H1 (cell line): ENCODE measurements at regions not wholly inside any gene's neighbourhood (a gene's known extent, or its start where the extent isn't known, plus 50 kb on each side); places are given as distances from the start of the nearest gene placed in this dataset.

Source experiments
- CTCF ChIA-PET: fragments of 300-600 bp; sonication (Branson Sonifier 250); formaldehyde crosslinking; loops from one replicate; lab custom pipeline; 2021; ENCODE audit not compliant: partially characterized antibody; lab: Charles Lee
- POLR2A ChIA-PET: fragments of 300-600 bp; sonication (Branson Sonifier 250); formaldehyde crosslinking; loops from one replicate; lab custom pipeline; 2021; ENCODE audit warnings: inconsistent platforms; ENCODE audit not compliant: partially characterized antibody; lab: Charles Lee
- DNase-seq, 2 experiments: peaks; one replicate each; pipeline versions ENCODE4 v3.0.0 to v3.0.0-alpha.2; 2010 to 2022; ENCODE audit warnings: low spot score in 2 of 2, low read depth in 1 of 2, mixed read lengths in 1 of 2
- FAIRE-seq: peaks from 2 replicates; lab custom pipeline; 2011; peaks lifted over from hg19 to GRCh38; lab: Jason Lieb, UNC
- H2AFZ ChIP-seq: 2 replicates; pipeline ENCODE4 v1.8.1; 2012; ENCODE audit warnings: low read length, inconsistent platforms
- H2AK5ac ChIP-seq: 2 replicates; pipeline ENCODE4 v1.6.1; 2013; ENCODE audit warnings: low read depth, low read length
- H2BK120ac ChIP-seq: replicated peaks from 2 replicates; pipeline ENCODE3; 2013; ENCODE audit warnings: low read depth, low read length, inconsistent platforms
- H2BK12ac ChIP-seq: 2 replicates; pipeline ENCODE4 v1.6.1; 2013; ENCODE audit warnings: low read depth, low read length
- H2BK15ac ChIP-seq: 2 replicates; pipeline ENCODE4 v1.6.1; 2013; ENCODE audit warnings: low read length
- H2BK20ac ChIP-seq: 2 replicates; pipeline ENCODE4 v1.6.1; 2013; ENCODE audit warnings: low read length
- H2BK5ac ChIP-seq: 2 replicates; pipeline ENCODE4 v1.6.1; 2013; ENCODE audit warnings: low read depth, low read length
- H3K14ac ChIP-seq: 2 replicates; pipeline ENCODE4 v1.6.1; 2013; ENCODE audit warnings: inconsistent platforms; ENCODE audit not compliant: insufficient read length
- H3K18ac ChIP-seq: 2 replicates; pipeline ENCODE4 v1.6.1; 2013; ENCODE audit warnings: low read length; ENCODE audit errors: extremely low read depth
- H3K23ac ChIP-seq: 2 replicates; pipeline ENCODE4 v1.6.1; 2013; ENCODE audit warnings: inconsistent platforms; ENCODE audit not compliant: insufficient read length
- H3K23me2 ChIP-seq: 2 replicates; pipeline ENCODE4 v1.6.1; 2013; ENCODE audit warnings: low read depth, low read length
- H3K27ac ChIP-seq: 2 replicates; pipeline ENCODE4 v1.6.1; 2011; ENCODE audit warnings: low read depth, low read length, inconsistent platforms
- H3K27me3 ChIP-seq, 4 experiments: replicated peaks in 1 of 4; 1 replicate in 1 of 4; 2 replicates in 3 of 4; pipeline versions ENCODE4 v1.6.1 to v1.8.1; 2011 to 2013; ENCODE audit warnings: low read length in 3 of 4, mild to moderate bottlenecking in 3 of 4, inconsistent platforms in 2 of 4, mixed read lengths in 2 of 4, moderate library complexity in 1 of 4; ENCODE audit not compliant: control insufficient read depth in 3 of 4, insufficient read depth in 3 of 4; ENCODE audit errors: extremely low read depth in 1 of 4
- H3K36me3 ChIP-seq, 4 experiments: 2 replicates each; pipeline versions ENCODE4 v1.6.1 to v1.8.1; 2011 to 2013; ENCODE audit warnings: mild to moderate bottlenecking in 4 of 4, low read length in 3 of 4, moderate library complexity in 2 of 4, control low read depth in 1 of 4, inconsistent platforms in 1 of 4; ENCODE audit not compliant: insufficient read depth in 4 of 4, control insufficient read depth in 2 of 4
- H3K4ac ChIP-seq: replicated peaks from 2 replicates; pipeline ENCODE3; 2013; ENCODE audit warnings: low read length, low read depth, mixed read lengths, inconsistent platforms; ENCODE audit not compliant: insufficient read length
- H3K4me1 ChIP-seq, 4 experiments: replicated peaks in 1 of 4; 1 replicate in 1 of 4; 2 replicates in 3 of 4; pipeline versions ENCODE4 v1.6.1 to v1.8.1; 2011 to 2013; ENCODE audit warnings: low read length in 3 of 4, inconsistent platforms in 2 of 4, mixed read lengths in 1 of 4; ENCODE audit not compliant: insufficient read depth in 4 of 4, control insufficient read depth in 3 of 4
- H3K4me2 ChIP-seq, 2 experiments: 2 replicates each; pipeline versions ENCODE4 v1.6.1 to v1.8.1; 2011 to 2013; ENCODE audit warnings: low read depth in 2 of 2, low read length in 2 of 2, control low read depth in 1 of 2, inconsistent platforms in 1 of 2, mild to moderate bottlenecking in 1 of 2; ENCODE audit not compliant: insufficient read depth in 1 of 2
- H3K4me3 ChIP-seq, 4 experiments: fragments of 200-600, 300-600 bp in 1 of 4; sonication (generic), shearing (Covaris generic), sonication (Bioruptor Twin) in 1 of 4; 2 replicates each; pipeline versions ENCODE4 v1.5.1 to v1.8.1; 2011 to 2016; ENCODE audit warnings: low read length in 4 of 4, low read depth in 3 of 4, control low read depth in 2 of 4, inconsistent platforms in 2 of 4, mild to moderate bottlenecking in 2 of 4, mixed read lengths in 1 of 4, moderate library complexity in 1 of 4; ENCODE audit not compliant: insufficient read depth in 2 of 4; ENCODE audit errors: extremely low read depth in 1 of 4
- H3K56ac ChIP-seq: replicated peaks from 2 replicates; pipeline ENCODE3; 2013; ENCODE audit warnings: low read depth, mild to moderate bottlenecking, mixed read lengths, low read length, inconsistent platforms; ENCODE audit not compliant: insufficient read length
- H3K79me1 ChIP-seq: 2 replicates; pipeline ENCODE4 v1.6.1; 2013; ENCODE audit warnings: low read depth, low read length, control low read depth
- H3K79me2 ChIP-seq, 2 experiments: 2 replicates each; pipeline versions ENCODE4 v1.6.1 to v1.8.1; 2012 to 2013; ENCODE audit warnings: low read length in 2 of 2, mild to moderate bottlenecking in 2 of 2, inconsistent platforms in 1 of 2; ENCODE audit not compliant: insufficient read depth in 2 of 2, control insufficient read depth in 1 of 2
- H3K9ac ChIP-seq, 4 experiments: replicated peaks in 1 of 4; 1 replicate in 1 of 4; 2 replicates in 3 of 4; pipeline versions ENCODE4 v1.6.1 to v1.8.1; 2011 to 2013; ENCODE audit warnings: low read depth in 3 of 4, low read length in 3 of 4, control low read depth in 2 of 4, mild to moderate bottlenecking in 2 of 4, moderate library complexity in 2 of 4, inconsistent platforms in 1 of 4; ENCODE audit errors: extremely low read depth in 1 of 4
- H3K9me3 ChIP-seq, 2 experiments: 2 replicates each; pipeline versions ENCODE4 v1.6.1 to v1.8.1; 2012 to 2013; ENCODE audit warnings: mild to moderate bottlenecking in 2 of 2, moderate library complexity in 2 of 2, control low read depth in 1 of 2, inconsistent platforms in 1 of 2, low read depth in 1 of 2, low read length in 1 of 2, mixed read lengths in 1 of 2; ENCODE audit not compliant: insufficient read depth in 2 of 2
- H4K20me1 ChIP-seq, 2 experiments: replicated peaks in 1 of 2; 2 replicates each; pipeline versions ENCODE3 to v1.8.1; 2011 to 2013; ENCODE audit warnings: inconsistent platforms in 2 of 2, low read length in 2 of 2, mild to moderate bottlenecking in 1 of 2; ENCODE audit not compliant: insufficient read depth in 2 of 2, control insufficient read depth in 1 of 2
- H4K5ac ChIP-seq: 2 replicates; pipeline ENCODE4 v1.6.1; 2013; ENCODE audit warnings: low read length, low read depth, mixed read lengths, inconsistent platforms; ENCODE audit not compliant: insufficient read length
- H4K8ac ChIP-seq: 2 replicates; pipeline ENCODE4 v1.8.0; 2013; ENCODE audit warnings: mild to moderate bottlenecking, moderate library complexity, low read length, inconsistent platforms; ENCODE audit not compliant: insufficient read depth; ENCODE audit errors: extremely low read depth
- H4K91ac ChIP-seq: replicated peaks from 2 replicates; pipeline ENCODE3; 2013; ENCODE audit warnings: low read length, mixed read lengths, inconsistent platforms; ENCODE audit not compliant: insufficient read length
- KDM5A ChIP-seq: fragments of 200-600 bp; IDR thresholded peaks from 2 replicates; pipeline ENCODE4 v1.7.1; 2012; ENCODE audit warnings: mild to moderate bottlenecking, low read length, inconsistent platforms, mixed read lengths
- WGBS, 2 experiments: shearing (Covaris generic) in 1 of 2; methylation state at CpG; one replicate each; pipeline versions ENCODE4 v1.1.6 to v1.1.7; 2013 to 2015; ENCODE audit warnings: low lambda C conversion rate in 2 of 2, mixed read lengths in 2 of 2, inconsistent platforms in 1 of 2, low coverage in 1 of 2, missing lambda C conversion rate in 1 of 2; ENCODE audit not compliant: insufficient replicate concordance in 2 of 2, insufficient coverage in 1 of 2, insufficient read length in 1 of 2; ENCODE audit errors: extremely low coverage in 1 of 2, missing lambda C conversion rate in 1 of 2; 5-methylcytosine and 5-hydroxymethylcytosine counted together

DNA sequence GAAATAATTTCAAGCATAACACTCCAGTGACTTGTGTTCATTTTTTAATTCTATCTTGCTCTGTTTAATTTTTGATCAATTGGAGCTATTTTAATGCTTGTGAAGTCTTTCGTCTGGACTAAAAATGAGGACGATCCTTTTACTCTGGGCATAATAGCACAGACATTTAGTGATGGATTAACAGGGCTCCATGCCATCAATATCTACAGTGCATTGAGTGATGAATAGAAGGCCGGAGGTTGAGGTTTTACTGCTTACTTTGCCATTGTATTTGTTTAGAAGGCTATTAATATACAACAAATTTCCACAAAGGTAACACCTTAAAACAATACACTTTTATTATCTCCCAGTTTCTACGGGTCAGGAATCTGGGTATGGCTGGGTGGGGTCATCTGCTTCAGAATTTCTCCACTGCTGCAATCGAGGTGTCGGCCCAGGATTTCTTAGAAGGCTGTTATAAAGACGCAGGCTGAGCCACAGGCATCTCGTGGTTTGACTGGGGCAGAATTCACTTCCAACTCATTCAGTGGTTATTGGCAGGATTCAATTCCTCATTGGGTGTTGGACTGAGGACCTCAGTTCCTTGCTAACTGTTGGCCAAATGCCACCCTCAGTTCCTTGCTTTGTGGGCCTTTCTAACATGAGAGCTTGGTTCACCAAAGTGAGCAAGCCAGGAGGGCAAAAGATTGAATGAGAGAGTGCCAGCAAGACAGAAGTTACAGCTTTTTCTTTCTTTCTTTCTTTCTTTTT is 265.4 kb upstream of the VLDLR start:
- CTCF ChIA-PET: no interaction called here
- Histone ChIP-seq H2BK12ac (0 out of 2 replicates have a peak overlapping the region, but pooled peaks have one; percentile 12), H2BK20ac (peak overlapping the region; percentile 87), H3K23me2 (no peaks in the 10 kb centered on the region; the same call in 1 of the 2 replicates), H2BK5ac (no peak overlapping the region), H2BK15ac (no peak overlapping the region), H2AFZ (no peak overlapping the region), H4K5ac (no peak overlapping the region), H3K27ac (no peak overlapping the region), H2AK5ac (no peak overlapping the region), H4K8ac (no peak overlapping the region), H3K9ac (no peak overlapping the region)
- POLR2A ChIA-PET: no interaction called here
- no peak for TF ChIP-seq KDM5A
- TF ChIP-seq, all 59 proteins: peak for 0
- DNase-seq (no peak), FAIRE-seq (no peak)
- Histone ChIP-seq H3K4me3 (no peak overlapping the region), H3K56ac (no peak overlapping the region), H3K27me3 (no peaks in the 10 kb centered on the region), H3K4ac (no peak overlapping the region), H3K23ac (no peak overlapping the region), H4K91ac (no peak overlapping the region), H3K9me3 (no peaks in the 10 kb centered on the region), H3K36me3 (no peaks in the 10 kb centered on the region), H3K14ac (no peak overlapping the region), H3K79me2 (no peaks in the 10 kb centered on the region), H3K18ac (no peak overlapping the region), H3K4me2 (no peak overlapping the region), H4K20me1 (no peaks in the 10 kb centered on the region), H3K79me1 (no peaks in the 10 kb centered on the region), H3K4me1 (peaks cover 0 to 12% (median 5%) of the 10 kb centered on the region in 4 experiments; a peak in 4 of 7 replicates), H2BK120ac (no peak overlapping the region)
- WGBS, 2 experiments: 93% methylated on average over 8 of the region's 8 CpGs; no CpG with 5 or more reads in 1 of the 2 experiments
